ENCODE measurements at regions not wholly inside any gene's neighbourhood (a gene's known extent, or its start where the extent isn't known, plus 50 kb on each side); places are given as distances from the start of the nearest gene placed in this dataset.
A peak's percentile ranks its signal among the peaks of the same experiment; 100 is the strongest.

GRCh38 chr1:54463259-54464030, 57.3 kb upstream of the SSBP3 start:
- TF ChIP-seq EZH2phosphoT487 (IDR thresholded peaks at IDR 0.05; ENCODE audit: borderline replicate concordance, low read depth, low read length) (no peak), CTCF (conservative IDR thresholded peaks at IDR 0.05; ENCODE audit: low read length) (no peak)
- Histone ChIP-seq H3K36me3 (ENCODE audit: insufficient read depth, low read length) (no peaks in the 10 kb centered on the region), H2AFZ (ENCODE audit: low read length) (peak overlapping the region; percentile 81; the same call in 1 of the 2 replicates), H3K4me3 (ENCODE audit: low read depth, low read length, poor library complexity, severe bottlenecking) (no peak overlapping the region), H4K20me1 (ENCODE audit: insufficient read depth, low read length) (no peaks in the 10 kb centered on the region), H3K9me3 (ENCODE audit: low read length) (no peaks in the 10 kb centered on the region), H3K79me2 (ENCODE audit: insufficient read depth, low read depth, low read length) (no peaks in the 10 kb centered on the region), H3K4me2 (ENCODE audit: low read length) (no peak overlapping the region), H3K27ac (ENCODE audit: low read depth, low read length, poor library complexity, severe bottlenecking) (no peak overlapping the region), H3K9me2 (ENCODE audit: insufficient read depth, low read length) (no peaks in the 10 kb centered on the region), H3K4me1 (ENCODE audit: insufficient read depth, low read length, poor library complexity, severe bottlenecking) (peaks cover 13% of the 10 kb centered on the region)
- no TSS peak for BruUV-seq (replicated peaks)
- DNase-seq (ENCODE audit: low spot score), result no peak
- intact Hi-C loops (cut with micrococcal nuclease; ENCODE audit: unreplicated experiment), result no loop called here
- ChIA-PET POLR2A (interaction anchor here (0.6 to 1.4 kb wide), 4 partner anchors 14 to 28 kb away, joined by 3 to 7 read pairs (median 4); no protein-coding TSS in a partner anchor), CTCF (ENCODE audit: unreplicated experiment) (no interaction called here)

GRCh38 chr1:54462597-54463258, 56.5 kb upstream of the SSBP3 start:
- Histone ChIP-seq H2AFZ (ENCODE audit: low read length) (no peak overlapping the region), H3K27ac (ENCODE audit: low read depth, low read length, poor library complexity, severe bottlenecking) (no peak overlapping the region), H4K20me1 (ENCODE audit: insufficient read depth, low read length) (no peaks in the 10 kb centered on the region), H3K9me2 (ENCODE audit: insufficient read depth, low read length) (no peaks in the 10 kb centered on the region), H3K79me2 (ENCODE audit: insufficient read depth, low read depth, low read length) (no peaks in the 10 kb centered on the region), H3K9me3 (ENCODE audit: low read length) (no peaks in the 10 kb centered on the region), H3K4me2 (ENCODE audit: low read length) (no peak overlapping the region), H3K4me3 (ENCODE audit: low read depth, low read length, poor library complexity, severe bottlenecking) (no peak overlapping the region), H3K4me1 (ENCODE audit: insufficient read depth, low read length, poor library complexity, severe bottlenecking) (peaks cover 13% of the 10 kb centered on the region), H3K36me3 (ENCODE audit: insufficient read depth, low read length) (no peaks in the 10 kb centered on the region)
- POLR2A ChIA-PET, result interaction anchor here (0.6 to 1.1 kb wide), 2 partner anchors 49 to 53 kb away, joined by 3 read pairs; no protein-coding TSS in a partner anchor
- intact Hi-C loops (cut with micrococcal nuclease; ENCODE audit: unreplicated experiment), result no loop called here
- TF ChIP-seq EZH2phosphoT487 (IDR thresholded peaks at IDR 0.05; ENCODE audit: borderline replicate concordance, low read depth, low read length) (no peak), CTCF (conservative IDR thresholded peaks at IDR 0.05; ENCODE audit: low read length) (no peak)
- BruUV-seq (replicated peaks), result no TSS peak
- no peak for DNase-seq (ENCODE audit: low spot score)
- CTCF ChIA-PET (ENCODE audit: unreplicated experiment), result no interaction called here

All from OCI-LY7 (cell line).